ENCODE measurements at regions not wholly inside any gene's neighbourhood (a gene's known extent, or its start where the extent isn't known, plus 50 kb on each side); places are given as distances from the start of the nearest gene placed in this dataset.

- TF ChIP-seq CTCF (IDR thresholded peaks at IDR 0.05; ENCODE audit: insufficient read depth, low read depth, low read length) = no peak
- ChIA-PET CTCF (no interaction called here), POLR2A (no interaction called here)
- no peak overlapping the region for H3K4me3 ChIP-seq (ENCODE audit: low read depth, low read length)
- peaks cover 12% of the 10 kb centered on the region for H3K27me3 ChIP-seq (ENCODE audit: control insufficient read depth, insufficient read depth, low read length)
- H3K36me3 ChIP-seq (ENCODE audit: control insufficient read depth, insufficient read depth, low read length) = no peaks in the 10 kb centered on the region
- DNase-seq (ENCODE audit: low read depth) = no peak
These were observed 138.5 kb upstream of the SYT13 start for GRCh38 chr11:45424411-45425180.

DNA sequence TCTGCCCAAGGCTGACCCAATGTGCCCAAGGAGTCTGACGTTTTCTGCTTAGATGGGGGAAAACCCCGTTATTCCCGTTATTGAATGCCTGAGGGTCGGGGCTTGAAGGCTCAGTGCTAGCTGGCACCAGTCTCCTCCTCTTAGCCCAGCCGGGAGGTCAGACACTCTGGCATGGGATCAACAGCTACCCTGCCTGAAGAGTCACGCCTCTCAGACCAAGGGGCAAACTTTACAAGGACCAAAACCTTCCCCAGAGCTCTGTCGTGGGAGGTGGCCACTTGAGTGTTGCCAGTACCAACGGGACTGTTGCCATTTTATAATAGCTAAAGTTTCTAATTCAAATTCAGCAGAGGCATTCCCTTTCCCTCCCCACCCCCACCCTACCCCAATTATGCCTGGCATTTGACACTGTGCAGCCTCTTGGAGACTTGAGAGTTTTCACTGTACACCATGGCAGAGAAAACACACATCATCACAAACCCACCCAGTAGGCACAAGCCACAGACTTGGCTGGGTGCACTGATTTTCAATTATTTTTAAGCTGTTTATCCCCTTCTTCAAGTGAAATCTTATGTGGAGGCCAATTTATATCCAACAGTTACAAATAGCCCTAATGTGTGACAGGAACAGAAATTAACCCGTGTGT, 137.5 kb upstream of the SYT13 start:
- Histone ChIP-seq H3K27me3 (ENCODE audit: control insufficient read depth, insufficient read depth, low read length) (peaks cover 12% of the 10 kb centered on the region), H3K4me3 (ENCODE audit: low read depth, low read length) (no peak overlapping the region), H3K36me3 (ENCODE audit: control insufficient read depth, insufficient read depth, low read length) (no peaks in the 10 kb centered on the region)
- ChIA-PET POLR2A (no interaction called here), CTCF (no interaction called here)
- no peak for DNase-seq (ENCODE audit: low read depth)
- TF ChIP-seq CTCF (IDR thresholded peaks at IDR 0.05; ENCODE audit: insufficient read depth, low read depth, low read length) = no peak

- no peaks in the 10 kb centered on the region for H3K36me3 ChIP-seq (ENCODE audit: control insufficient read depth, insufficient read depth, low read length)
- peaks cover 11% of the 10 kb centered on the region for H3K27me3 ChIP-seq (ENCODE audit: control insufficient read depth, insufficient read depth, low read length)
- CTCF ChIA-PET = no interaction called here
- POLR2A ChIA-PET = no interaction called here
- no peak for TF ChIP-seq CTCF (IDR thresholded peaks at IDR 0.05; ENCODE audit: insufficient read depth, low read depth, low read length)
- no peak overlapping the region for H3K4me3 ChIP-seq (ENCODE audit: low read depth, low read length)
- DNase-seq (ENCODE audit: low read depth) = no peak
These were observed 136.9 kb upstream of the SYT13 start for GRCh38 chr11:45423036-45423435.

GRCh38 chr11:45414088-45414487, 127.9 kb upstream of the SYT13 start:
- no peak for TF ChIP-seq CTCF (IDR thresholded peaks at IDR 0.05; ENCODE audit: insufficient read depth, low read depth, low read length)
- ChIA-PET CTCF (no interaction called here), POLR2A (no interaction called here)
- Histone ChIP-seq H3K36me3 (ENCODE audit: control insufficient read depth, insufficient read depth, low read length) (no peaks in the 10 kb centered on the region), H3K27me3 (ENCODE audit: control insufficient read depth, insufficient read depth, low read length) (no peaks in the 10 kb centered on the region; the same call in none of the 2 replicates), H3K4me3 (ENCODE audit: low read depth, low read length) (no peak overlapping the region)
- no peak for DNase-seq (ENCODE audit: low read depth)

GRCh38 chr11:45413156-45413858, 127.2 kb upstream of the SYT13 start:
- no peaks in the 10 kb centered on the region; the same call in none of the 2 replicates for H3K27me3 ChIP-seq (ENCODE audit: control insufficient read depth, insufficient read depth, low read length)
- CTCF ChIA-PET = interaction anchor here (1.7 to 1.8 kb wide), 2 partner anchors 8 to 237 kb away, joined by 3 to 6 read pairs; no protein-coding TSS in a partner anchor
- TF ChIP-seq CTCF (IDR thresholded peaks at IDR 0.05; ENCODE audit: insufficient read depth, low read depth, low read length) = no peak
- H3K4me3 ChIP-seq (ENCODE audit: low read depth, low read length) = no peak overlapping the region
- no peaks in the 10 kb centered on the region for H3K36me3 ChIP-seq (ENCODE audit: control insufficient read depth, insufficient read depth, low read length)
- POLR2A ChIA-PET = no interaction called here
- DNase-seq (ENCODE audit: low read depth) = no peak

All from BJ (cell line).